ENCODE measurements at regions not wholly inside any gene's neighbourhood (a gene's known extent, or its start where the extent isn't known, plus 50 kb on each side); places are given as distances from the start of the nearest gene placed in this dataset.

GRCh38 chr16:74169687-74170376, 126.8 kb upstream of the PSMD7 start:
- no peaks in the 10 kb centered on the region for H3K4me1 ChIP-seq
- no peaks in the 10 kb centered on the region for H3K36me3 ChIP-seq
- no peaks in the 10 kb centered on the region for H3K27me3 ChIP-seq
- no peak overlapping the region for H3K27ac ChIP-seq
- no peaks in the 10 kb centered on the region for H3K9me3 ChIP-seq
- peak overlapping the region in 1 of 2 donors; percentile 31 for H3K4me3 ChIP-seq
- TF ChIP-seq, protein P1, sequence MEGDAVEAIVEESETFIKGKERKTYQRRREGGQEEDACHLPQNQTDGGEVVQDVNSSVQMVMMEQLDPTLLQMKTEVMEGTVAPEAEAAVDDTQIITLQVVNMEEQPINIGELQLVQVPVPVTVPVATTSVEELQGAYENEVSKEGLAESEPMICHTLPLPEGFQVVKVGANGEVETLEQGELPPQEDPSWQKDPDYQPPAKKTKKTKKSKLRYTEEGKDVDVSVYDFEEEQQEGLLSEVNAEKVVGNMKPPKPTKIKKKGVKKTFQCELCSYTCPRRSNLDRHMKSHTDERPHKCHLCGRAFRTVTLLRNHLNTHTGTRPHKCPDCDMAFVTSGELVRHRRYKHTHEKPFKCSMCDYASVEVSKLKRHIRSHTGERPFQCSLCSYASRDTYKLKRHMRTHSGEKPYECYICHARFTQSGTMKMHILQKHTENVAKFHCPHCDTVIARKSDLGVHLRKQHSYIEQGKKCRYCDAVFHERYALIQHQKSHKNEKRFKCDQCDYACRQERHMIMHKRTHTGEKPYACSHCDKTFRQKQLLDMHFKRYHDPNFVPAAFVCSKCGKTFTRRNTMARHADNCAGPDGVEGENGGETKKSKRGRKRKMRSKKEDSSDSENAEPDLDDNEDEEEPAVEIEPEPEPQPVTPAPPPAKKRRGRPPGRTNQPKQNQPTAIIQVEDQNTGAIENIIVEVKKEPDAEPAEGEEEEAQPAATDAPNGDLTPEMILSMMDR (IDR thresholded peaks at IDR 0.05), result no peak
- no peak for DNase-seq (ENCODE audit: low spot score)

DNA sequence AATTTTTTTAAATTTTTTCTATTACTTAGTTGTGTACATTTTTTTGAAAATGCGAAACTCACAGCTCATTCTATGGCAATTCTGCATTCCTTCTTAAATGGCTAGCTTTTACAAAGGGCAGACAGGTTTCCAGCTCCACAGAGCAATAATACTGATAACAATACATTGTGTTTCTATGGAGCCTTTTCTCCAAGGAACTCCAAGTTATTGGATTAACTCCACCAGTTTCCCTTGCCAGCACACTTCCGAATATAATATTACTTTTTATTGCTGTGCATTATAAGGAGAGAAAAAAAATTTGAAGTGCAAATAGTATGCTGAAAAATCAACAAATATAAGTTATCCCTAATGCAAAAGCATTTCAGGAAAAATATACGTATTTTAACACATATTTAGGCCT, 127.5 kb upstream of the PSMD7 start:
- DNase-seq (ENCODE audit: low spot score), result no peak
- Histone ChIP-seq H3K36me3 (no peaks in the 10 kb centered on the region), H3K9me3 (peaks cover 0 to 7% of the 10 kb centered on the region in 2 donors), H3K27me3 (no peaks in the 10 kb centered on the region), H3K27ac (no peak overlapping the region), H3K4me1 (no peaks in the 10 kb centered on the region), H3K4me3 (no peak overlapping the region)
- TF ChIP-seq, protein P1 (IDR thresholded peaks at IDR 0.05), result no peak

DNA sequence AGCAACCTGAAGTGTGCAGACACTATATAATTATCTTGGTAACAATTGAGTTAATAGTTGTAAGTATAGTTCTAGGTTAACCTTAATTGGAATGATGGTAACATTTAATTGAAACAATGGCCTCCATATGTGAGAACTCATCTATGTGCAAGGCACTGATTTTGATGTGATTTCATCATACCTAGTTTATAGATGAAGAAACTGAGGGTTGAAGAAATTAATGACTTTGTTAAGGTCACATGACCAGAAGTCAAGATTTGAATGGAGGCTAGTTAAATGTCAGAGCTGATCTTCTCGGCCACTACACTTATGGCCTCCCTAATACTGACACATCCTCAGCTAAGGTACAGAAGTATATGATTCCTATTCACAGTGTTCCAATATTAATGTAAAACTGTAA, 128.2 kb upstream of the PSMD7 start:
- TF ChIP-seq, protein P1 (IDR thresholded peaks at IDR 0.05), result no peak
- H3K36me3 ChIP-seq, result no peaks in the 10 kb centered on the region
- H3K4me1 ChIP-seq, result no peaks in the 10 kb centered on the region
- H3K27ac ChIP-seq, result no peak overlapping the region
- DNase-seq (ENCODE audit: low spot score), result no peak
- peaks cover 0 to 9% of the 10 kb centered on the region in 2 donors for H3K9me3 ChIP-seq
- H3K27me3 ChIP-seq, result no peaks in the 10 kb centered on the region
- no peak overlapping the region for H3K4me3 ChIP-seq

DNA sequence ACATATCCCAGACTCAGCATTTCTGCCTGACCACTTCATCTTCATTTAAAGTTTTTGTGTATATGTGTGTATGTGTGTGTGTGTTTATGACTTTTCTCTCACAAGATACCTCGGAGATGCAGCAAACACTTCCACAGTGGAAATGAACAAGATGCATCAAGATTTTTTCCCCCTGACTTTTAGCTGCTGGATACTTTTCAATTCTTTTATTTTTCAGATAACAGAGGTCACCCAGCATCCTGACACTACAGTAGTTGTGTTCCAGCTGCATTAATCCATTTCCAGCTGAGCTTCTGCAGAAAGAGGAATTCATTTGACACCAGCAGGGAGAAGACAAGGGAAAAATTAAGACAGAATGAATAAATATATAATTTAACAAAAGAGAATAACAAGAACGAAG, 130.2 kb upstream of the PSMD7 start:
- TF ChIP-seq, protein P1 (IDR thresholded peaks at IDR 0.05), result no peak
- no peaks in the 10 kb centered on the region for H3K36me3 ChIP-seq
- DNase-seq (ENCODE audit: low spot score), result no peak

DNA sequence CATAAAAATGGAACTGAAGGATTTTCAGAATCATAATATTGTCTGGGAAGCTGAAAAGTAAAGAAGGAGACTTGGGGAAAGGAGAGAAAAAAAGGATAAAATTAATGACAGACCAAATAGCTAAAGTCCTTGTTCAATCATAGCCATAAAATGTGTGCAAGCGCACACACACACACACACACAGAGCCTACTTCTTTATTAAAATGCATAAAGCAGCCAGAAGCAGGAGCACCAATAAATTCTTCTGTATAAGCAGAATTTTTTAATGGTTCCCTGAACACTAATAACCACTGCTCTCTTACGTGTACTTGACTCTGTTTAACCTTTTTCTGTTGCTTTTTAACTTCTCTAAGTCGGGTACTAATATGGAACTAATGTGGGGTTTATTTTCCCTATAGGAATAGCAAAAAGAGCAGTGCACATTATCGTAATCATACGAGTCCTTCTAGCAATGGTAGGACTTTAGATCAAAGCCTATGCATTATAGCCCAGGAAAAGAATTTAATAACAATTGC, 131.0 kb upstream of the PSMD7 start:
- H3K4me3 ChIP-seq, result no peak overlapping the region
- H3K27ac ChIP-seq, result no peak overlapping the region
- DNase-seq (ENCODE audit: low spot score), result no peak
- no peaks in the 10 kb centered on the region for H3K4me1 ChIP-seq
- TF ChIP-seq, protein P1 (IDR thresholded peaks at IDR 0.05), result no peak
- no peaks in the 10 kb centered on the region for H3K27me3 ChIP-seq
- no peaks in the 10 kb centered on the region for H3K36me3 ChIP-seq
- H3K9me3 ChIP-seq, result peaks cover 0 to 9% of the 10 kb centered on the region in 2 donors

More for the DNA sequence above, 130.2 kb upstream of the PSMD7 start:
- Histone ChIP-seq H3K4me3 (no peak overlapping the region), H3K9me3 (peaks cover 0 to 9% of the 10 kb centered on the region in 2 donors), H3K4me1 (no peaks in the 10 kb centered on the region), H3K27ac (no peak overlapping the region), H3K27me3 (no peaks in the 10 kb centered on the region)

DNA sequence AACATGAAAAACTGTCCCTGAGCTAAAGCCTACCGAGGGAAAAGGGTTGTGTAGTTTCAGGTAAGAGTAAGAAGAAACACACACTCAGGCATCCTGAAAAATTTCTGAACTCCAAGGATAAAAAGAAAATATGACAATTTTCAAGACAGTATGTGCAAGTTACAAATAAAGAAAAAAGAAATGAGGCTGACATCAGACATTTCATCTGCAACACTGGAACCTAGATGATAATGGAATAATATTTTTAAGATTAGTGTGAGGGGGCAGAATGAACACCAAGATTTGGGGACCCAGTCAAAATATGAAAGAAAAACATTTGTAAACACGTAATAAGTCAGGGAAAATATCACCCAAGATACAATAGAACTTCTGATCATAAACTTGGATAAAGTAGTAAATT, 135.9 kb upstream of the PSMD7 start:
- H3K27ac ChIP-seq, result no peak overlapping the region
- TF ChIP-seq, protein P1 (IDR thresholded peaks at IDR 0.05), result no peak
- H3K27me3 ChIP-seq, result no peaks in the 10 kb centered on the region
- no peak overlapping the region for H3K4me3 ChIP-seq
- DNase-seq (ENCODE audit: low spot score), result no peak
- H3K4me1 ChIP-seq, result no peaks in the 10 kb centered on the region
- no peaks in the 10 kb centered on the region for H3K36me3 ChIP-seq
- H3K9me3 ChIP-seq, result peaks cover 0 to 9% of the 10 kb centered on the region in 2 donors
